ENCODE measurements at regions not wholly inside any gene's neighbourhood (a gene's known extent, or its start where the extent isn't known, plus 50 kb on each side); places are given as distances from the start of the nearest gene placed in this dataset.

GRCh38 chr7:17038160-17038782 is 156.5 kb upstream of the AGR3 start:
- Histone ChIP-seq H3K4me1 (no peaks in the 10 kb centered on the region), H3K4me3 (no peak overlapping the region), H3K36me3 (ENCODE audit: low read depth, missing control alignments) (no peaks in the 10 kb centered on the region), H3K9me3 (no peaks in the 10 kb centered on the region), H3K27ac (no peak overlapping the region), H3K27me3 (no peaks in the 10 kb centered on the region)
- DNase-seq = no peak
- 73 to 79% methylated on average over 3 of the region's 3 CpGs for WGBS, 2 donors
- TF ChIP-seq, protein P1, sequence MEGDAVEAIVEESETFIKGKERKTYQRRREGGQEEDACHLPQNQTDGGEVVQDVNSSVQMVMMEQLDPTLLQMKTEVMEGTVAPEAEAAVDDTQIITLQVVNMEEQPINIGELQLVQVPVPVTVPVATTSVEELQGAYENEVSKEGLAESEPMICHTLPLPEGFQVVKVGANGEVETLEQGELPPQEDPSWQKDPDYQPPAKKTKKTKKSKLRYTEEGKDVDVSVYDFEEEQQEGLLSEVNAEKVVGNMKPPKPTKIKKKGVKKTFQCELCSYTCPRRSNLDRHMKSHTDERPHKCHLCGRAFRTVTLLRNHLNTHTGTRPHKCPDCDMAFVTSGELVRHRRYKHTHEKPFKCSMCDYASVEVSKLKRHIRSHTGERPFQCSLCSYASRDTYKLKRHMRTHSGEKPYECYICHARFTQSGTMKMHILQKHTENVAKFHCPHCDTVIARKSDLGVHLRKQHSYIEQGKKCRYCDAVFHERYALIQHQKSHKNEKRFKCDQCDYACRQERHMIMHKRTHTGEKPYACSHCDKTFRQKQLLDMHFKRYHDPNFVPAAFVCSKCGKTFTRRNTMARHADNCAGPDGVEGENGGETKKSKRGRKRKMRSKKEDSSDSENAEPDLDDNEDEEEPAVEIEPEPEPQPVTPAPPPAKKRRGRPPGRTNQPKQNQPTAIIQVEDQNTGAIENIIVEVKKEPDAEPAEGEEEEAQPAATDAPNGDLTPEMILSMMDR (IDR thresholded peaks at IDR 0.05) = no peak
- TF ChIP-seq POLR2A (IDR thresholded peaks at IDR 0.05) = no peak
- intact Hi-C loops (cut with DNase I; ENCODE audit: low total_unique reads) = no loop called here

- H3K4me1 ChIP-seq = no peaks in the 10 kb centered on the region
Measured at GRCh38 chr7:17038783-17039170, 157.0 kb upstream of the AGR3 start.

GRCh38 chr7:17039372-17039771 is 157.6 kb upstream of the AGR3 start:
- H3K27ac ChIP-seq = no peak overlapping the region
- H3K27me3 ChIP-seq = no peaks in the 10 kb centered on the region
- no peak for DNase-seq
- WGBS, 2 donors = 93 to 98% methylated on average over 2 of the region's 2 CpGs
- H3K9me3 ChIP-seq = no peaks in the 10 kb centered on the region
- intact Hi-C loops (cut with DNase I; ENCODE audit: low total_unique reads) = no loop called here
- TF ChIP-seq POLR2A (IDR thresholded peaks at IDR 0.05) = no peak
- no peak overlapping the region for H3K4me3 ChIP-seq
- H3K36me3 ChIP-seq (ENCODE audit: low read depth, missing control alignments) = no peaks in the 10 kb centered on the region
- H3K4me1 ChIP-seq = no peaks in the 10 kb centered on the region

More at GRCh38 chr7:17038783-17039170, 157.0 kb upstream of the AGR3 start:
- H3K36me3 ChIP-seq (ENCODE audit: low read depth, missing control alignments) = no peaks in the 10 kb centered on the region
- intact Hi-C loops (cut with DNase I; ENCODE audit: low total_unique reads) = no loop called here
- H3K9me3 ChIP-seq = no peaks in the 10 kb centered on the region
- no peak overlapping the region for H3K4me3 ChIP-seq
- no peak overlapping the region for H3K27ac ChIP-seq
- TF ChIP-seq POLR2A (IDR thresholded peaks at IDR 0.05) = no peak
- TF ChIP-seq, protein P1 (IDR thresholded peaks at IDR 0.05) = no peak
- H3K27me3 ChIP-seq = no peaks in the 10 kb centered on the region
- no peak for DNase-seq
- WGBS, 2 donors = 58 to 63% methylated on average over 2 of the region's 2 CpGs

- H3K27ac ChIP-seq = no peak overlapping the region
- WGBS, 2 donors = 45 to 55% methylated on average over 4 of the region's 4 CpGs
- H3K4me3 ChIP-seq = no peak overlapping the region
- TF ChIP-seq, protein P1 (IDR thresholded peaks at IDR 0.05) = no peak
- TF ChIP-seq POLR2A (IDR thresholded peaks at IDR 0.05) = no peak
- no peak for DNase-seq
- H3K9me3 ChIP-seq = no peaks in the 10 kb centered on the region
- no peaks in the 10 kb centered on the region for H3K4me1 ChIP-seq
- intact Hi-C loops (cut with DNase I; ENCODE audit: low total_unique reads) = no loop called here
- no peaks in the 10 kb centered on the region for H3K36me3 ChIP-seq (ENCODE audit: low read depth, missing control alignments)
- H3K27me3 ChIP-seq = no peaks in the 10 kb centered on the region
Measured at GRCh38 chr7:17040716-17041115, 158.9 kb upstream of the AGR3 start.

- H3K4me1 ChIP-seq = no peaks in the 10 kb centered on the region
- H3K36me3 ChIP-seq (ENCODE audit: low read depth, missing control alignments) = no peaks in the 10 kb centered on the region
- DNase-seq = no peak
- H3K9me3 ChIP-seq = no peaks in the 10 kb centered on the region
- no peak for TF ChIP-seq POLR2A (IDR thresholded peaks at IDR 0.05)
- TF ChIP-seq, protein P1 (IDR thresholded peaks at IDR 0.05) = no peak
- WGBS, 2 donors = 35 to 43% methylated on average over 2 of the region's 2 CpGs
- no peak overlapping the region for H3K27ac ChIP-seq
- H3K27me3 ChIP-seq = no peaks in the 10 kb centered on the region
- intact Hi-C loops (cut with DNase I; ENCODE audit: low total_unique reads) = no loop called here
- no peak overlapping the region for H3K4me3 ChIP-seq
Measured at GRCh38 chr7:17041324-17041723, 159.5 kb upstream of the AGR3 start.
